Endothelial cell of umbilical vein (primary cell): ENCODE measurements at regions not wholly inside any gene's neighbourhood (a gene's known extent, or its start where the extent isn't known, plus 50 kb on each side); places are given as distances from the start of the nearest gene placed in this dataset.

Source experiments
- BruUV-seq: library from RNA; stranded (reverse); fragments of 400-500 nt; replicated peaks from 2 replicates; lab custom pipeline; 2021; lab: Mats Ljungman, UMichigan
- CTCF ChIA-PET: fragments of 300-600, 350-600 bp; sonication (Branson Sonifier 250); formaldehyde crosslinking; loops from one replicate; lab custom pipeline; 2021; ENCODE audit warnings: antibody characterized with exemption, inconsistent platforms; lab: Charles Lee
- POLR2A ChIA-PET: fragments of 300-600, 350-600 bp; sonication (Branson Sonifier 250); formaldehyde crosslinking; loops from one replicate; lab custom pipeline; 2021; ENCODE audit warnings: antibody characterized with exemption, inconsistent platforms; lab: Charles Lee
- DNase-seq: peaks from one replicate; pipeline ENCODE4 v3.0.0-alpha.2; 2011; ENCODE audit warnings: low read depth, low spot score
- FAIRE-seq: peaks from 2 replicates; lab custom pipeline; 2011; peaks lifted over from hg19 to GRCh38; lab: Jason Lieb, UNC
- H2AFZ ChIP-seq: 2 replicates; pipeline ENCODE4 v1.6.0; 2012; ENCODE audit warnings: low read depth, low read length, control low read depth, inconsistent platforms
- H3K27ac ChIP-seq: 2 replicates; pipeline ENCODE4 v1.5.1; 2011; ENCODE audit warnings: low read depth, mild to moderate bottlenecking, control low read depth, low read length, moderate library complexity; ENCODE audit not compliant: insufficient read depth
- H3K27me3 ChIP-seq, 2 experiments: 2 replicates each; pipeline versions ENCODE4 v1.6.0 to v1.6.1; 2011; ENCODE audit warnings: low read length in 2 of 2, mixed read lengths in 1 of 2; ENCODE audit not compliant: control insufficient read depth in 2 of 2, insufficient read depth in 2 of 2
- H3K36me3 ChIP-seq, 2 experiments: 2 replicates in 1 of 2; 3 replicates in 1 of 2; pipeline ENCODE4 v1.5.1; 2011; ENCODE audit warnings: low read length in 2 of 2, mild to moderate bottlenecking in 1 of 2, moderate library complexity in 1 of 2; ENCODE audit not compliant: control insufficient read depth in 2 of 2, insufficient read depth in 2 of 2; ENCODE audit errors: extremely low read depth in 1 of 2
- H3K4me1 ChIP-seq: 3 replicates; pipeline ENCODE4 v1.5.1; 2011; ENCODE audit warnings: mild to moderate bottlenecking, low read length; ENCODE audit not compliant: control insufficient read depth, insufficient read depth; ENCODE audit errors: extremely low read depth
- H3K4me2 ChIP-seq: 2 replicates; pipeline ENCODE4 v1.6.1; 2011; ENCODE audit warnings: low read length, control low read depth, mixed read lengths; ENCODE audit not compliant: insufficient read depth
- H3K4me3 ChIP-seq, 3 experiments: fragments of 200-600 bp in 1 of 3; sonication (generic), shearing (Covaris generic) in 1 of 3; replicated peaks in 1 of 3; 2 replicates each; pipeline ENCODE4 v1.5.1; 2011 to 2016; ENCODE audit warnings: control low read depth in 3 of 3, low read length in 3 of 3, mild to moderate bottlenecking in 2 of 3, inconsistent platforms in 1 of 3, low read depth in 1 of 3, moderate library complexity in 1 of 3; ENCODE audit not compliant: insufficient read depth in 1 of 3
- H3K79me2 ChIP-seq: 2 replicates; pipeline ENCODE4 v1.6.0; 2012; ENCODE audit warnings: low read length, inconsistent platforms; ENCODE audit not compliant: control insufficient read depth, insufficient read depth
- H3K9ac ChIP-seq: replicated peaks from 2 replicates; pipeline ENCODE3; 2011; ENCODE audit warnings: low read length, control low read depth; ENCODE audit not compliant: insufficient read depth; ENCODE audit errors: extremely low read depth
- H3K9me1 ChIP-seq: replicated peaks from 3 replicates; pipeline ENCODE4 v1.6.0; 2011; ENCODE audit warnings: mild to moderate bottlenecking, low read length; ENCODE audit not compliant: control insufficient read depth, insufficient read depth; ENCODE audit errors: extremely low read depth
- H3K9me3 ChIP-seq: replicated peaks from 2 replicates; pipeline ENCODE4 v1.5.1; 2012; ENCODE audit warnings: low read length, inconsistent platforms; ENCODE audit not compliant: control insufficient read depth, insufficient read depth
- H4K20me1 ChIP-seq: replicated peaks from 2 replicates; pipeline ENCODE3; 2011; ENCODE audit warnings: mild to moderate bottlenecking, low read length; ENCODE audit not compliant: control insufficient read depth, insufficient read depth; ENCODE audit errors: extremely low read depth
- CTCF ChIP-seq, 2 donors: IDR thresholded peaks; 1 replicate in 1 of 2; 2 replicates in 1 of 2; pipeline ENCODE4 v1.5.1; 2011; ENCODE audit warnings: low read length in 2 of 2, mild to moderate bottlenecking in 2 of 2, moderate library complexity in 2 of 2, control low read depth in 1 of 2, inconsistent platforms in 1 of 2, low read depth in 1 of 2; ENCODE audit not compliant: insufficient read depth in 1 of 2; ENCODE audit errors: extremely low read depth in 1 of 2
- EZH2 ChIP-seq: IDR thresholded peaks from 2 replicates; pipeline ENCODE4 v1.6.1; 2012; ENCODE audit warnings: borderline replicate concordance, low read depth, mild to moderate bottlenecking, moderate library complexity, low read length, inconsistent platforms; ENCODE audit not compliant: severe bottlenecking
- FOS ChIP-seq: IDR thresholded peaks from 2 replicates; pipeline ENCODE4 v1.6.1; 2011; ENCODE audit warnings: mild to moderate bottlenecking, low read length, moderate library complexity, borderline replicate concordance; ENCODE audit not compliant: insufficient read depth
- GATA2 ChIP-seq: IDR thresholded peaks from 2 replicates; pipeline ENCODE4 v1.7.0; 2011; ENCODE audit warnings: low read depth, mild to moderate bottlenecking, moderate library complexity, mixed read lengths, low read length; ENCODE audit not compliant: insufficient read length, insufficient read depth
- JUN ChIP-seq: IDR thresholded peaks from 2 replicates; pipeline ENCODE4 v1.6.1; 2011; ENCODE audit warnings: borderline replicate concordance, low read depth; ENCODE audit not compliant: insufficient read length, insufficient read depth
- MYC ChIP-seq: IDR thresholded peaks from one replicate; pipeline ENCODE4 v1.6.1; 2011; ENCODE audit warnings: mild to moderate bottlenecking, low read depth, low read length
- POLR2A ChIP-seq: IDR thresholded peaks from 2 replicates; pipeline ENCODE4 v1.6.1; 2012; ENCODE audit warnings: low read depth, mild to moderate bottlenecking, control low read depth, low read length
- POLR2AphosphoS5 ChIP-seq: IDR thresholded peaks from 2 replicates; pipeline ENCODE4 v1.6.1; 2012; ENCODE audit warnings: low read depth, mild to moderate bottlenecking, control low read depth, low read length, moderate library complexity; ENCODE audit not compliant: insufficient read depth
- dilution Hi-C: fragments of 300-500 bp; cut with MboI; formaldehyde crosslinking; loops from one replicate; pipeline ENCODE4 v1.15.0; 2019; ENCODE audit warnings: low sequenced_read_pairs; ENCODE audit not compliant: extremely low pct_ligation_motif_present
- intact Hi-C: fragments of 100-400 bp; cut with micrococcal nuclease; formaldehyde crosslinking; loops from one replicate; pipeline ENCODE4 v1.10.0; 2022
- TF ChIP-seq, protein P1 (sequence below): IDR thresholded peaks from 2 replicates; pipeline ENCODE4 v1.6.1; 2011; ENCODE audit not compliant: insufficient read depth, insufficient read length

GRCh38 chrX:96611619-96612362, 72.9 kb upstream of the DIAPH2 start:
- FAIRE-seq (no peak), DNase-seq (no peak)
- dilution Hi-C loops (no loop called here), intact Hi-C loops (no loop called here)
- Histone ChIP-seq H3K9ac (no peak overlapping the region), H3K4me3 (no peak overlapping the region), H3K9me3 (no peaks in the 10 kb centered on the region), H3K36me3 (no peaks in the 10 kb centered on the region), H4K20me1 (no peaks in the 10 kb centered on the region), H3K4me1 (no peaks in the 10 kb centered on the region), H3K9me1 (no peaks in the 10 kb centered on the region), H3K79me2 (no peaks in the 10 kb centered on the region), H2AFZ (no peak overlapping the region), H3K4me2 (no peak overlapping the region), H3K27me3 (no peaks in the 10 kb centered on the region), H3K27ac (no peak overlapping the region)
- POLR2A ChIA-PET: no interaction called here
- CTCF ChIA-PET: no interaction called here
- TF ChIP-seq EZH2: no peak
- no peak for TF ChIP-seq MYC
- TF ChIP-seq FOS: no peak
- no peak for TF ChIP-seq GATA2
- no peak for TF ChIP-seq CTCF (IDR thresholded peaks at IDR 0.05; ENCODE audit: extremely low read depth in 1 of 2, insufficient read depth in 1 of 2, low read depth in 1 of 2, low read length in 2 of 2)
- no peak for TF ChIP-seq POLR2A
- TF ChIP-seq, protein P1, sequence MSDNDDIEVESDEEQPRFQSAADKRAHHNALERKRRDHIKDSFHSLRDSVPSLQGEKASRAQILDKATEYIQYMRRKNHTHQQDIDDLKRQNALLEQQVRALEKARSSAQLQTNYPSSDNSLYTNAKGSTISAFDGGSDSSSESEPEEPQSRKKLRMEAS: no peak
- TF ChIP-seq POLR2AphosphoS5: no peak
- no peak for TF ChIP-seq JUN
- BruUV-seq: no TSS peak
